CD4-positive, alpha-beta T cell treated with Interleukin-10 for 1 hour (primary cell): ENCODE measurements at regions not wholly inside any gene's neighbourhood (a gene's known extent, or its start where the extent isn't known, plus 50 kb on each side); places are given as distances from the start of the nearest gene placed in this dataset.
"Not testable (repeated sequence)": the region's sequence is repeated elsewhere in the genome, so short reads cannot be mapped to it uniquely, and the experiment has no call there.

Source experiments
- DNase-seq: peaks from one replicate; pipeline ENCODE4 v3.0.0-alpha.2; 2020

DNA sequence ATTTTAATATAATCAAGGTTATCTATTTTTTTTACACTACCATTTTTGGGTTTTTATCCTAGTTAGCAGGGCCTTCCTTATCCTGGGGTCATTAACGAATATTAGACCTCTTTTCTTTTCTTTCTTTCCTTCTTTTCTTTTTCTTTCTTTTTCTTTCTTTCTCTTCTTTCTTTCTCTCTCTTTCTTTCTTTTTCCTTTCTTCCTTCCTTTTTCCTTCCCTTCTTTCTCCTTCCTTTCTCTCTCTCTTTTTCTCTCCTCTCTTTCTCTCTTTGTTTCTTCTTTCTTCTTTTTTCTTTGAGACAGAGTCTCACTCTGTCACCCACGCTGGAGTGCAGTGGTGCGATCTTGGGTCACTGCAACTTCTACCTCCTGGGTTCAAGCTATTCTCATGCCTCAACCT is 120.4 kb upstream of the PDE7B start:
- DNase-seq, result no peak

DNA sequence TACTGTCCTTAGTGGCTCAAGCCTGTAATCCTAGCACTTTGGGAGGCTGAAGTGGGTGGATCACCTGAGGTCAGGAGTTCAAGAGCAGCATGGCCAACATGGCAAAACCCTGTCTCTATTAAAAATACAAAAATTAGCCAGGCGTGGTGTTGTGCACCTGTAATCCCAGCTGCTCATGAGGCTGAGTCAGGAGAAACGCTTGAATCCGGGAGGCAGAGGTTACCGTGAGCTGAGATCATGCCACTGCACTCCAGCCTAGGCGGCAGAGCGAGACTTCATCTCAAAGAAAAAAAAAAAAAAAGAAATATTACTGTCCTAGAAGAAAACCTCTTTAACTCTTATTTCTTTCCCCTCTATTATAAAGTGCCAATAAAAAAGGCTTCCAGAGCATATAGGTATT is 115.2 kb upstream of the PDE7B start:
- not testable (repeated sequence) for DNase-seq

DNA sequence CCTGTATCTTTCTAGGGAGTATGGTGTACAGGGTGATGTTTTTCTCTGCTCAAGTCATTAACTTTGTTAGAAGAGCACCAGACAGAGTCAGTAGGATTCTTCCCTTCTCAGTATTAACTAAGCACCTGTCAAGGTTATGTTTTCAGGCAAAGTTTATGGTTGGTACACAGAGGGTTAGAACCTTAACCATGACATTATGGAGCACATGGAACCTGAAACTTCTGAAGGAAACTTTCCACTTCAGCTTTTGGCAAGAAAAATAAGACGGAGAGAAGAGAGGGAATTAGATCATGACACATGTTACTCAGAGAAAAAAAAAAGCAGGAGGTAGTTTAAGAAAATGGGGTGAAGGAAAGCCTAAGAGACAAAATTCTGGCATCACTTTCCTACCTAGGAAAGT is 112.9 kb upstream of the PDE7B start:
- DNase-seq, result no peak

DNA sequence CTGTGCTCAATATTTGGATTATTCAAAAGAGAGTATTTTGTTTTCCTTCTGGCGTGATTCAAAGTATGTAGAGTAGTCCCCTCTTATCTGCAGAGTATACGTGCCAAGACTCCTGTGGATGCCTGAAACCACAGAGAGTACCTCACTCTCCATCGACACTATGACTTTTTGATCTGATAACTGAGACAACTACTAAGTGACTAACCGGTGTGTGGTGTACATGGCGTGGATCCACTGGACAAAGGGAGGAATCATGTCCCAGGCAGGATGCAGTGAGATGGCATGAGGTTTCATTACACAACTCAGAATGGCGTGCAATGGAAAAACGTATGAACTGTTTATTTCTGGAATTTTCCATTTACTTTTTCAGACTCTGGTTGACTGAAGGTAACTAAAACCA is 112.2 kb upstream of the PDE7B start:
- no peak for DNase-seq

DNA sequence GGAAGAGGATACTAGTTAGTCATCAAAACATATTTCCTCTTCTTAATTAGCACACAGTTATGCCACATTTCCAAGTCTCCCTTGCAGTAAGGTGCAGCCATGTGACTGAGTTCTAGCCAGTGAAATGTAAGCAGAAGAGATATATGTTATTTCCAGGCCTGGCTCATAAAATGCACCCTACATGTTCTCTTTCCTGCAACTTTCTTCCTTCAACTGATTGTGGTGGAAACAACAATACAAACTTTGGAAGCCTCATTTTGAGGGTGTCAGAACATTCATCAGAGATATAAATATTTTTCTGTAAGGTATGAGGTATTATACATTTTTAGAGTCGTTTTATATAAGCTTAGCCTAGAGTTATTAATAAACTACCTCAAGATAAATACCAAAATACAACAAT is 110.9 kb upstream of the PDE7B start:
- DNase-seq, result no peak

DNA sequence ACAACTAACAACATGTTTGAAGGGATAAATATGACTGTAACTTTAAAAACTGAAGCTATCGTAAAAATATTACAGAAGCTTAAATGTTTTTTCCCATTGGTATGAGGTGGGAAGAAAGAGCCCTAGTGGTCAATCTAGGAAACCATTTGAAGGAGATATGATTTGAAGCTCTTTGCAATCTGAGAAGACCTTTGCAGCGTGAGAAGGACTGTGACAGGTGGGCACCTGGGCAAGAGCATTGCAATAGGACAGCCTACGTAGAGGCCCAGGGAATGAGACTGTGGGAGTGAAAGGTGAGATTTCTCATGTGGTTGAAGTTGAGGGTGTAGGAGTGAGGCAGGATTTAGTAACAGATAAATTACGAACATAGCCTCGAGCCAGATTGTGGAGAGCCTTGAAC is 108.0 kb upstream of the PDE7B start:
- no peak for DNase-seq

DNA sequence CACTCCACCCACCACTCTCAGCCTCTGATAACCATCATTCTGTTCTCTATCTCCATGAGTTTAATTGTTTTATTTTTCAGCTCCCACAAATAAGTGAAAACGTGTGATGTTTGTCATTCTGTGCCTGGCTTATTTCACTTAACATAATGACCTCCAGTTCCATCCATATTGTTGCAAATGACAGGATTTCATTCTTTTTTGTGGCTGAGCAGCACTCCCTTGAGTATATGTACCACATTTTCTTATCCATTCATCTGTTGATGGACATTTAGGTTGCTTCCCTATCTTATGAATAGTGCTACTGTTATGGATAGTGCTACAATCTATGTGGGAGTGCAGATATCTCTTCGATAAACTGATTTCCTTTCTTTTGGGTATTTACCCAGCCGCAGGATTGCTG is 103.3 kb upstream of the PDE7B start:
- DNase-seq, result no peak

DNA sequence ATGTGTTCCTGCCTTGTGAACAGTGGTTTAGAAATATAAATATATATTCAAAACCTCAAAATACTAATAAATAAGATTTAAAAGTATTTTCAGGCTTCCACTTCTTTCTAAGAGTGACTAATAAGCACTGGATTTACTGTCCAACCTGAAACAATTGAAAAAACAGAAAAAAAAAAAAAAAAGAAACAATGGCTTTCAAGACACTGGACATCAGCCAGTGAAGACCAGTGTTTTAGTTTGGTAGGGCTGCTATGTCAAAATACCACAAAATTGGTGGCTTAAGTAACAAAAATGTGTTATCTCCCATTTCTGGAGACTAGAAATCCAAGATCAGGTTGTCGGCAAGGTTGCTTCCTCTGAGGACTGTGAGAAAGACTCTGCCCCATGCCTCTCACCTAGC is 101.4 kb upstream of the PDE7B start:
- no peak for DNase-seq

DNA sequence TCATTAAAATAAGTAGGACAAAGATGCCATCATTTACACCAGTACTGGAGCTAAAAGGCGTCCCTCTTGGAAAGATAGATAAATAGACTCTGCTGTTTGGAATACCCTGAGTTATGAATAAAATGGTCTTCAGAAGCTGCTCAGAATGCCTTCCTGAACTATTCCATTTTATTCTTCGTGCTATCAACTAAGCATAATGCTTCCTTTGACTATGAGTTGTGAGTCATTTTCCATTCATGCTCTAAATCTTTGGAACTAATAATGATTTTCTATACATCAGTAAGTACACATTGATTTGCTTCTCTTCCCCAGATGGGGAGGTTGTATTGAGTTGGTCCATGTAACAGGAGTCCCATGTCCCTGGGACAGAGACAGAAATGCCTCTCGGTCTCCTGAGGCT is 98.3 kb upstream of the PDE7B start:
- DNase-seq, result no peak

DNA sequence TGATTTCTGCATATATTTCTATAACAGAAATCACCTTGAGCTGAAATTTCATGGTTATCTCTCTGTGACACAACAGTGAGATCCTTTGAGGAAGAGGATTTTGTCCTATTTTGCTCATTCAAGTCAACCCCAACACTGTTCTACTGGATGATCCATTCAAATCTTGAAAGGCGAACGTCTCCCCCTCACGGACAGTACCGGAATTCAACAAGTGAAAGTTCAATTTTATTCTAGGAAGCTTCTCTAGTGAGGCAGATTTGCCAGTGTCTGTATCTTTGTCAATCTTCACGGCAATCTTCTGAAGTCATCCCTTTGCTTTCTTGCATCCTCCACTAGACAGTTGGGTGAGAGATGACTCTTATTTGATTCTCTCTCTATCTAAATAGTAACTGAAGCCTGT is 91.7 kb upstream of the PDE7B start:
- DNase-seq, result no peak

DNA sequence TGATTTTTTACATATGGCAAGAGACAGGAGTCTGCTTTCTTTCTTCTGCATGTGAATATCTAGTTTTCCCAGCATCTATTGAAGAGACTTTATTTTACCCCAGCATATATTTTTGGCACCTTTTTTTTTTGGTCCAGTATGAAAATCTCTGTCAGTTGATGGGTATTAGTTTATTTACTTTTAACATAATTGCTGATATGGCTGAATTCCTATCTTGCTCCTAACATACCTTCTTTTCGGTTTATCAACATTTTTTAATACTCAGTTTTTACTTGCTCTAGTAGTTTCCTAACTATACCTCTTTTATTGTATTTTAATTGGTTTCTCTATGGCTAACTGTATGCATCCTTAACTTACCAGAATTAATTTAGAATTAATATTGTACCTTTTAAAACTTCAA is 77.5 kb upstream of the PDE7B start:
- no peak for DNase-seq

DNA sequence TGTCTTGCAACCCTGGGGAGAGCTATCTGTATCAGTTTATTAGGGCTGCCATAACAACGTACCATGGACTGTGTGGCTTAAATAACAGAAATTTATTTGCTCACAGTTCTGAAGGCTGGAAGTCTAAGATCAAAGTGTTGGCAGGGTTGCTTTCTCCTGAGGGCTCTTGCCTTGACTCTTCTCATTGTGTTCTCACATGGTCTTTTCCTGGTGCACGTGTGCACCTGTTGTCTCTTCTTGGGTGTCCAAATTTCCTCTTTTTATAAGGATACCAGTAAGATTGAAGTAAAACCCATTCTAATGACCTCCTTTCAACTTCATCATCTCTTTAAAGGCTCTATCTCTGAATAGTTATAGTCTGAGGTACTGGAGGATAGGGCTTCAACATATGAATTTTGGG is 72.3 kb upstream of the PDE7B start:
- no peak for DNase-seq

DNA sequence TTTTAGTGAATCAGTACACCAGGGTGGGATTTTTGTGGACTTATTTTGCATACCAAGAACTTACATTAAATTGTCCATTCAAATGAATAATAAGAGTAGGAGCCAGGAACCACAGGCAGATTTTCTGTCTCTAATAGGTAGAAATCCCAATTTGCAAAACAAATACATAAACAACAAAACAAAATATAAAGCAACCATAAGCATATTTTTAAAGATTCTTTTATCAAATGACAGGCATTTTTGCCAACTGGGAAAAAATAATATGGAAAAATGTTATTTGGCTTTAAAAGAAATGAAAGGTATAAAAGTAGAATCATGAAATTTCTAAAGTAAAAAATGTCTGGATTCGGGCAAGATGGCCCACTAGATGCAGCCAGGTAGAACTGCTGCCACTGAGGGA is 71.2 kb upstream of the PDE7B start:
- no peak for DNase-seq

DNA sequence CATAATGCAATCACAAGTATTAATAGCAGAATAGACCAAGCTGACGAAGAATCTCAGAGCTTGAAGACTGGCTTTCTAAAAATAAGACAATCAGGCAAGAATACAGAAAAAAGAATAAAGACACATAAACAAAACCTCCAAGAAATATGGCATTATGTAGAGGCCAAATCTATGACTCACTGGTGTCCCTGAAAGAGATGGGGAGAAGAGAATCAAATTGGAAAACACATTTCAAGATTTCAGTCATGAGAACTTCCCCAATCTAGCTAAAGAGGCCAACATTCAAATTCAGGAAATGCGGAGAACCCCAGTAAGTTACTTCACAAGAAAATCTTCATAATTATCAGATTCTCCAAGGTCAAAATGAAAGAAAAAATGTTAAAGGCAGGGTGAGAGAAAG is 69.0 kb upstream of the PDE7B start:
- DNase-seq, result no peak

DNA sequence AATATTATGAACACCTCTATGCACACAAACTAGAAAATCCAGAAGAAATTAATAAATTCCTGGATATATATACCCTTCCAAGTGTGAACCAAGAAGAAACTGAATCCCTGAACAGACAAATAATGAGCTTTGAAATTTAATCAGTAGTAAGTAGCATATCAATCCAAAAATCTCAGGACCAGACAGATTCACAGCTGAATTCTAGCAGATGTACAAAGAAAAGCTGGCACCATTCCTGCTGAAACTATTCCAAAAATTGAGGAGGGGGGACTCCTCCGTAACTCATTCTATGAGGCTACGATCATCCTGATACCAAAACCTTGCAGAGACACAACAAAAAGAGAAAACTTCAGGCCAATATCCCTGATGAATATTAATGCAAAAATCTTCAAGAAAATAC is 67.0 kb upstream of the PDE7B start:
- no peak for DNase-seq

DNA sequence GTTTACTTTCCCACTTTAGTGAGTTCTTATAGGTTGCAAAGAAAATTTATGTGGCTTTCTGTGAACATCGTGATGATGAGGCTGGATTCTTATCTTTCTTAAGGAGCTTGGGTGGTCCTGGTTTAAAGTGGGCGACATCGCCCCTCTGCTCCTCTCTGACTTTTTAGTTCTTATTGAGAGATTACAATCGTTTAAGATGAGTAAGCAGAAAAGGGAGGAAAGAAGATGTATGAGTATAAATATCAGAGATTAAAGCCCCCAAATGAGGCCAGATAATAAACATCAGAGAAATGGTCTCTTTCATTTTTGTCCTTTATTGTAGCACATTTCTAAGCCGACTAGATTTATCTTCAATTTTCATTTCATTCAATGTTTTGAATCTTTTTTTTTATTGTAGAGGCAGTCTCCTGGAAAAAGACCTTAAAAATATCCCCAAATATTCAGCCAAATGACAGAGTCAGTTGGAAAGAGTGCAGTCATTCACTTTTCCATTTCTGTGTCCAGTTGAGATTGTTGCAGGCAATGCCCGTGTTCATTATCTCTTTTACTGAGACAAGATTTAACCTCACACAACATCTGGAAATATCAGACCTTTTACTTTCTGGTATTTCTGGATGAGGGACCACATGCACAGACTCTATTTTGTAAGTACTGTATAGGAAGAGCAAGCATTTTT is 62.0 kb upstream of the PDE7B start:
- no peak for DNase-seq

DNA sequence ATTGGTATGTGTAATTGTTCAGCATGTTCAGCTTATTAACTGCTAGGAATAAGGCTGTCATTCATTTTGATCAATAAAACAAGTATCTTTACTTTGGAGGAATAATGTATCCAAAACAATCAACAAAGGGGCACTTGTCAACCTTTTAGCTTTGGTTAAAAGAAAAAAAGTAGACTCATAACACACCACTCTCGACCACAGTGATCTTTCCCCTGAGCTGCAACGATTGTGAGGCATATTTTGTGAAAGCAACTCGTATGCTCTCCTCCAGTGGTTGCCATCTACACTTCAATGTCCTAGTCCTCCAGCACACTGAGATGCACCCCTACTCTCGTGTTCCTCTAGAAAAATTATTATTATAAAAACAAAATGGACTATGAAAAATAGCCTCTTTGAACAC is 60.1 kb upstream of the PDE7B start:
- no peak for DNase-seq

DNA sequence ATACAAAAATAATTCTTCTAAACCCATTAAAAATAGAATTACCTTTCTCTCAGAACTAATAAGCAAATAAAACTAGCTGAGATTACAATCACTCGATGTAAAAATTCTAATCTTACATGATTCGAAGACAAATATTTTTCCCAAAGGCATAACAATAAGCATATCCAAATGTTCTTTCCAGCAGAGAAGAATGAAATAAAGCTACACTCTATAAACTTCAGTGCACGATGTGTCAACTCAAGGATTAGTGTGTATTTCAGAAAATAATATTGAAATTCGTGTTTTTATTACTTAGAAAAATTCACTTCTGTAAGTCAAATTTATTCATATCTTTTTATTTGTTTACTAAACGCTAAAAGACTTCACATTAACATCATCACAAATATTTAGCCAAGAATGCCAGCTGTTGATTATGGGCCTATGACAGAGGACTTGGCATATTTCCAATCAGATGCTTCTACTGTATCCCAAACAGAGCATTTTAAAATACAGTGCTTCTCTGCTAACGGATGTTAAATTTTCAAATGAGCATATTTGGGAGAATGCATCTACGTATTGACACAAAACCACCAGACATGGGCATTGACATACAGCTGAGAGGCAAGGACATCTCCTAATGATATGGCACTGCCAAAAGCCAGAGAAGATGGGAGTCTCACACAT is 54.7 kb upstream of the PDE7B start:
- DNase-seq, result no peak

DNA sequence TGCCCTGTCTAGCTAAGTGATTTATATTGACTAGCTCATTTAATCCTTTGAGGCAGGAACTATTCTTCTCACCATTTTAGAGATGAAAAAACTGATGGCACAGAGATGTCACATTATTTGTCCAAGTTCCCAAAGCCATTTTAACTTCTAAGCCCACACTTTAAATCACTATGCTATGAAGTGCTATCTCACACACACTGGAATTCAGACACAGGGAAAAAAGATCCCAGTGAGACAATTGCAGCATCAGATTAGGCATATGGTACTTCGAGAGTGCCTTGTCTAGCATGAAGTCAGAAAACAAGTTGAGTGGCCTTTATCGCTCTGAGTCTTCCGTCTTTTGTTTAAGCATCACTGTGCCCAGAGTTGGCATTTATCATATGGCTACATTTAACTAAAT is 54.1 kb upstream of the PDE7B start:
- no peak for DNase-seq

DNA sequence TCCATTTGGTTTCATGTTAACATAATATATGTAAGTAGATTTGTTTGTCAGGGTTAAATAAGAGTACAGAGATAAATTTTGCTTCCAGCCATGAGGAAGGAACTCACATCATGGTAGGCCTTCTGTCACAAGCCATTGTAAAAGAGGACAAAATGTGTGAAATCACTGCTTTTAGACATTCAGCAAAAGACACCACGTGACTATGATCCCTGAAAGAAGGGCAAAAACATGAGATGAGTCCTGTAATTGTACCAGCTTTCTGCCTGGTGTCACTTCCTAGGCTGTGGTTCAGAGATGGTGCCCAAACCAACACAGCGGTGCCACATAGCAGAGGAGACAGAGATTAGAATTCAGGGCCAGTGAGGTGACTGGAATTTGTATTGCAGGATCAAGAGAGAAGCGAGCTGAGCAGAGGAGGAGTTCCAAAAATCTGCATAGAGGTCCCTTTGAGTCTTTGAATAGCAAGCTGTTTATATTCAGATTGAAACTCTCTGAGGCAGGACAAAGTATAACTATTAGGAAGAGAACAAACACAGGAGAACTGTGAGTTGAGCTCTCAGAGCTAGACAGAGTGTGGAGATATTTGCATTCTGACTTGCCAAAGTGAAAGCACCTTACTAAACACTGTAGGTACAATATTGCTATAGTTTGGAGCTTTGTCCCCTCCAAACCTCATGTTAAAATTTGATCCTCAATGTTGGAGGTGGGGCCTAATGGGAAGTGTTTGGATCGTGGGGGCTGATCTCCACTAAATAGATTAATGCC is 52.6 kb upstream of the PDE7B start:
- no peak for DNase-seq
